ENCODE measurements at regions not wholly inside any gene's neighbourhood (a gene's known extent, or its start where the extent isn't known, plus 50 kb on each side); places are given as distances from the start of the nearest gene placed in this dataset.

- no peak for TF ChIP-seq CTCF (IDR thresholded peaks at IDR 0.05)
- no peak for TF ChIP-seq EZH2 (IDR thresholded peaks at IDR 0.05; ENCODE audit: borderline replicate concordance, insufficient read depth, low read depth, low read length, poor library complexity, severe bottlenecking)
Observed at GRCh38 chr7:79730971-79731370, 277.5 kb upstream of the MAGI2 start.

Measured in B cell (primary cell).